SK-N-SH (cell line): ENCODE measurements at regions not wholly inside any gene's neighbourhood (a gene's known extent, or its start where the extent isn't known, plus 50 kb on each side); places are given as distances from the start of the nearest gene placed in this dataset.

Experiments used
- CTCF ChIA-PET: fragments of 300-600, 350-600 bp; formaldehyde crosslinking; extraction: SDS; loops from one replicate; lab custom pipeline; 2021; lab: Yijun Ruan, JAX
- POLR2A ChIA-PET: fragments of 350-600 bp; sonication (Branson Sonifier 250); formaldehyde crosslinking; extraction: SDS; loops from one replicate; lab custom pipeline; 2020; ENCODE audit warnings: antibody characterized with exemption, inconsistent platforms; lab: Yijun Ruan, JAX
- DNase-seq: peaks from one replicate; pipeline ENCODE4 v3.0.0; 2012
- H2AFZ ChIP-seq: fragments of 200-600 bp; sonication (generic); 2 replicates; pipeline ENCODE4 v1.8.1; 2016; ENCODE audit warnings: antibody characterized with exemption, mild to moderate bottlenecking, low read depth
- H3F3A ChIP-seq: fragments of 200-600 bp; sonication (generic); replicated peaks from 2 replicates; pipeline ENCODE3; 2016; ENCODE audit warnings: antibody characterized with exemption, mild to moderate bottlenecking; ENCODE audit not compliant: insufficient read depth
- H3K27ac ChIP-seq, 2 experiments: fragments of 200-500 bp in 1 of 2; fragments of 200-600 bp in 1 of 2; sonication (Bioruptor generic) in 1 of 2; sonication (generic), shearing (Covaris generic) in 1 of 2; 2 replicates each; pipeline versions ENCODE4 v1.5.1 to v1.6.1; 2014 to 2016; ENCODE audit warnings: low read depth in 2 of 2, inconsistent platforms in 1 of 2, low read length in 1 of 2, mild to moderate bottlenecking in 1 of 2, mixed read lengths in 1 of 2
- H3K27me3 ChIP-seq: fragments of 200-600 bp; sonication (generic), shearing (Covaris generic); 2 replicates; pipeline ENCODE4 v1.6.1; 2016; ENCODE audit warnings: mixed run types; ENCODE audit not compliant: insufficient read depth
- H3K36me3 ChIP-seq, 2 experiments: fragments of 200-500 bp in 1 of 2; fragments of 200-600 bp in 1 of 2; sonication (Bioruptor generic) in 1 of 2; sonication (generic) in 1 of 2; replicated peaks in 1 of 2; 2 replicates each; pipeline versions ENCODE3 to v1.5.1; 2014 to 2016; ENCODE audit warnings: low read length in 1 of 2, mild to moderate bottlenecking in 1 of 2; ENCODE audit not compliant: insufficient read depth in 2 of 2, control insufficient read depth in 1 of 2
- H3K4me1 ChIP-seq, 2 experiments: fragments of 200-500 bp in 1 of 2; fragments of 200-600 bp in 1 of 2; sonication (Bioruptor generic) in 1 of 2; sonication (generic), shearing (Covaris generic) in 1 of 2; 2 replicates each; pipeline versions ENCODE4 v1.5.1 to v1.6.1; 2014 to 2016; ENCODE audit warnings: low read depth in 1 of 2, low read length in 1 of 2, mixed run types in 1 of 2; ENCODE audit not compliant: insufficient read depth in 2 of 2, control insufficient read depth in 1 of 2
- H3K4me2 ChIP-seq: fragments of 200-600 bp; sonication (generic), shearing (Covaris generic); 2 replicates; pipeline ENCODE4 v1.6.1; 2017; ENCODE audit warnings: mixed run types
- H3K4me3 ChIP-seq, 2 experiments: fragments of 200-500 bp in 1 of 2; fragments of 200-600 bp in 1 of 2; sonication (Bioruptor generic) in 1 of 2; sonication (generic), shearing (Covaris generic) in 1 of 2; 2 replicates each; pipeline versions ENCODE4 v1.5.1 to v1.8.1; 2014 to 2016; ENCODE audit warnings: low read depth in 2 of 2, inconsistent platforms in 1 of 2, low read length in 1 of 2, mild to moderate bottlenecking in 1 of 2, mixed read lengths in 1 of 2, moderate library complexity in 1 of 2
- H3K79me2 ChIP-seq: fragments of 200-600 bp; sonication (generic); 2 replicates; pipeline ENCODE4 v1.8.1; 2017; ENCODE audit warnings: mild to moderate bottlenecking; ENCODE audit not compliant: insufficient read depth
- H3K9ac ChIP-seq: fragments of 200-600 bp; sonication (generic); 2 replicates; pipeline ENCODE4 v1.6.1; 2017; ENCODE audit warnings: mixed run types
- H3K9me2 ChIP-seq: fragments of 200-600 bp; sonication (generic); 2 replicates; pipeline ENCODE4 v1.6.1; 2017; ENCODE audit warnings: mixed run types
- H3K9me3 ChIP-seq: fragments of 200-600 bp; sonication (generic); 2 replicates; pipeline ENCODE4 v1.6.1; 2017; ENCODE audit warnings: mixed run types, mild to moderate bottlenecking, moderate library complexity
- H4K20me1 ChIP-seq: fragments of 200-600 bp; sonication (generic); 2 replicates; pipeline ENCODE4 v1.6.1; 2017; ENCODE audit warnings: mild to moderate bottlenecking, mixed run types; ENCODE audit not compliant: insufficient read depth
- CTCF ChIP-seq: fragments of 200-600 bp; sonication (generic); IDR thresholded peaks from 2 replicates; pipeline ENCODE4 v1.6.1; 2017; ENCODE audit warnings: antibody characterized with exemption, mild to moderate bottlenecking, moderate library complexity
- ELF1 ChIP-seq: IDR thresholded peaks from 2 replicates; pipeline ENCODE4 v1.4.0; 2012
- FOSL2 ChIP-seq: IDR thresholded peaks from 2 replicates; pipeline ENCODE4 v1.4.0; 2012; ENCODE audit warnings: low read depth, mild to moderate bottlenecking, moderate library complexity, borderline replicate concordance
- FOXJ3 ChIP-seq: sonication (generic); formaldehyde crosslinking; IDR thresholded peaks from 2 replicates; pipeline ENCODE4 v1.5.1; 2020; ENCODE audit warnings: mild to moderate bottlenecking, missing genetic modification reagents
- FOXM1 ChIP-seq: IDR thresholded peaks from 2 replicates; pipeline ENCODE4 v1.4.0; 2012; ENCODE audit warnings: low read depth, mild to moderate bottlenecking
- GATA2 ChIP-seq: sonication (generic); formaldehyde crosslinking; IDR thresholded peaks from 2 replicates; pipeline ENCODE4 v1.5.0; 2020; ENCODE audit warnings: mild to moderate bottlenecking, missing genetic modification reagents
- IRF3 ChIP-seq: fragments of 150-350 bp; IDR thresholded peaks from 2 replicates; pipeline ENCODE4 v1.6.1; 2016; ENCODE audit warnings: mild to moderate bottlenecking, low read depth, low read length
- MXI1 ChIP-seq: IDR thresholded peaks from 2 replicates; pipeline ENCODE4 v1.6.1; 2012; ENCODE audit warnings: mild to moderate bottlenecking, low read depth, low read length, improper control_type of control experiment
- POLR2AphosphoS5 ChIP-seq: IDR thresholded peaks from 2 replicates; pipeline ENCODE4 v1.6.1; 2012; ENCODE audit warnings: low read depth, low read length
- RAD21 ChIP-seq: IDR thresholded peaks from 2 replicates; pipeline ENCODE4 v1.6.1; 2012; ENCODE audit warnings: mild to moderate bottlenecking, low read length
- SIN3A ChIP-seq: IDR thresholded peaks from 2 replicates; pipeline ENCODE4 v1.6.1; 2012; ENCODE audit warnings: low read depth, mild to moderate bottlenecking, low read length, moderate library complexity, borderline replicate concordance
- SMC3 ChIP-seq: IDR thresholded peaks from 2 replicates; pipeline ENCODE4 v1.6.1; 2012; ENCODE audit warnings: low read depth, low read length, improper control_type of control experiment
- TAF1 ChIP-seq: IDR thresholded peaks from 2 replicates; pipeline ENCODE4 v1.6.1; 2012; ENCODE audit warnings: low read depth, mild to moderate bottlenecking, low read length, moderate library complexity, borderline replicate concordance
- TEAD4 ChIP-seq: IDR thresholded peaks from 2 replicates; pipeline ENCODE4 v1.4.0; 2012; ENCODE audit warnings: mild to moderate bottlenecking, borderline replicate concordance; ENCODE audit not compliant: insufficient read depth
- USF2 ChIP-seq: fragments of 150-350 bp; IDR thresholded peaks from 2 replicates; pipeline ENCODE4 v1.6.1; 2017; ENCODE audit warnings: antibody characterized with exemption, low read length, low read depth, borderline replicate concordance
- YY1 ChIP-seq: IDR thresholded peaks from 2 replicates; pipeline ENCODE4 v1.4.0; 2012; ENCODE audit warnings: low read depth, mild to moderate bottlenecking
- ZBTB33 ChIP-seq: IDR thresholded peaks from 2 replicates; pipeline ENCODE4 v1.4.0; 2012; ENCODE audit warnings: low read depth, borderline replicate concordance
- WGBS: methylation state at CpG from one replicate; pipeline ENCODE4 v1.1.6; 2017; ENCODE audit warnings: low lambda C conversion rate; 5-methylcytosine and 5-hydroxymethylcytosine counted together

- H3K27me3 ChIP-seq: no peaks in the 10 kb centered on the region
- no peak overlapping the region for H3K9ac ChIP-seq
- H3K4me1 ChIP-seq: no peaks in the 10 kb centered on the region
- CTCF ChIA-PET: no interaction called here
- POLR2A ChIA-PET: no interaction called here
- DNase-seq: no peak
- no peak for TF ChIP-seq TEAD4
- H4K20me1 ChIP-seq: no peaks in the 10 kb centered on the region
- no peak overlapping the region for H3K27ac ChIP-seq
- H3K36me3 ChIP-seq: no peaks in the 10 kb centered on the region
- H3K9me2 ChIP-seq: no peaks in the 10 kb centered on the region; the same call in 1 of the 2 replicates
- H3F3A ChIP-seq: no peaks in the 10 kb centered on the region
- H2AFZ ChIP-seq: no peak overlapping the region
- H3K4me2 ChIP-seq: no peak overlapping the region
- no peaks in the 10 kb centered on the region for H3K79me2 ChIP-seq
- H3K4me3 ChIP-seq: no peak overlapping the region
- 4% methylated on average over 1 of the region's 1 CpG for WGBS
- no peaks in the 10 kb centered on the region for H3K9me3 ChIP-seq
Observed at GRCh38 chr18:5619376-5619775, 75.6 kb upstream of the EPB41L3 start.

- Histone ChIP-seq H4K20me1 (no peaks in the 10 kb centered on the region), H3K9me3 (no peaks in the 10 kb centered on the region), H3K9me2 (no peaks in the 10 kb centered on the region; the same call in 1 of the 2 replicates), H3K27ac (no peak overlapping the region), H2AFZ (no peak overlapping the region), H3K79me2 (no peaks in the 10 kb centered on the region), H3F3A (no peaks in the 10 kb centered on the region), H3K36me3 (no peaks in the 10 kb centered on the region), H3K4me1 (no peaks in the 10 kb centered on the region), H3K4me3 (no peak overlapping the region), H3K9ac (no peak overlapping the region), H3K27me3 (no peaks in the 10 kb centered on the region), H3K4me2 (no peak overlapping the region)
- WGBS: 33% methylated on average over 6 of the region's 6 CpGs
- DNase-seq: no peak
- ChIA-PET CTCF (no interaction called here), POLR2A (no interaction called here)
- no peak for TF ChIP-seq GATA2
- no peak for TF ChIP-seq POLR2AphosphoS5
Observed at GRCh38 chr18:5618047-5618688, 74.4 kb upstream of the EPB41L3 start.

- no peaks in the 10 kb centered on the region for H3K9me2 ChIP-seq
- H3K27me3 ChIP-seq: no peaks in the 10 kb centered on the region
- H3K4me1 ChIP-seq: no peaks in the 10 kb centered on the region
- H3K9me3 ChIP-seq: no peaks in the 10 kb centered on the region
- H3F3A ChIP-seq: no peaks in the 10 kb centered on the region
- no peak for DNase-seq
- no peak overlapping the region for H3K27ac ChIP-seq
- H2AFZ ChIP-seq: no peak overlapping the region
- 21% methylated on average over 4 of the region's 4 CpGs for WGBS
- H3K79me2 ChIP-seq: no peaks in the 10 kb centered on the region
- H3K36me3 ChIP-seq: no peaks in the 10 kb centered on the region
- no peak overlapping the region for H3K9ac ChIP-seq
- POLR2A ChIA-PET: no interaction called here
- H3K4me3 ChIP-seq: no peak overlapping the region
- no peaks in the 10 kb centered on the region for H4K20me1 ChIP-seq
- no peak overlapping the region for H3K4me2 ChIP-seq
- CTCF ChIA-PET: interaction anchor here (1.1 to 1.2 kb wide), 2 partner anchors 9 to 10 kb away, joined by 3 to 4 read pairs; no protein-coding TSS in a partner anchor
- TF ChIP-seq FOXM1 (no peak), TAF1 (no peak), USF2 (no peak), ELF1 (no peak), MXI1 (no peak), SMC3 (no peak), SIN3A (no peak), IRF3 (no peak), FOXJ3 (CRISPR knock-in tag) (no peak), YY1 (no peak), CTCF (no peak), ZBTB33 (no peak), RAD21 (no peak), TEAD4 (no peak), FOSL2 (no peak)
Observed at GRCh38 chr18:5611221-5611620, 67.4 kb upstream of the EPB41L3 start.
